Pancreas (tissue), 10 donors: ENCODE measurements at regions not wholly inside any gene's neighbourhood (a gene's known extent, or its start where the extent isn't known, plus 50 kb on each side); places are given as distances from the start of the nearest gene placed in this dataset.

Experiments used
- ATAC-seq, 4 donors: fragments of 200-7000 bp; cut with Tn5 transposase; one replicate each; pipeline versions ENCODE4 v1.8.0 to v1.9.1; 2020; ENCODE audit warnings: mild to moderate bottlenecking in 4 of 4, moderate library complexity in 4 of 4
- DNase-seq, 6 donors: peaks; one replicate each; pipeline ENCODE4 v3.0.0-alpha.2; 2020
- FAIRE-seq: peaks from 2 replicates; lab custom pipeline; 2012; peaks lifted over from hg19 to GRCh38; lab: Jason Lieb, UNC
- H3K27ac ChIP-seq, 4 donors: fragments of 200-600 bp; sonication (generic); 1 replicate in 3 of 4; 2 replicates in 1 of 4; pipeline versions ENCODE4 v1.5.0 to v1.8.0; 2020
- H3K27me3 ChIP-seq, 4 donors: fragments of 200-600 bp; one replicate each; pipeline ENCODE4 v1.8.0; 2021
- H3K36me3 ChIP-seq, 3 donors: fragments of 200-600 bp; sonication (generic) in 1 of 3; one replicate each; pipeline versions ENCODE4 v1.5.0 to v1.8.0; 2020 to 2021
- H3K4me1 ChIP-seq, 3 donors: fragments of 200-600 bp; one replicate each; pipeline ENCODE4 v1.8.0; 2021
- H3K4me3 ChIP-seq, 4 donors: fragments of 200-600 bp; sonication (generic) in 2 of 4; one replicate each; pipeline versions ENCODE4 v1.5.0 to v1.8.0; 2020 to 2021
- H3K9me3 ChIP-seq, 4 donors: fragments of 200-600 bp; one replicate each; pipeline ENCODE4 v1.8.0; 2021
- CTCF ChIP-seq, 4 donors: fragments of 200-600 bp; sonication (generic) in 3 of 4; IDR thresholded peaks; one replicate each; pipeline versions ENCODE4 v1.5.0 to v1.8.0; 2021; ENCODE audit warnings: antibody characterized with exemption in 4 of 4
- WGBS, 2 donors: extraction: QIAGEN DNeasy Blood & Tissue Kit; methylation state at CpG; one replicate each; pipeline ENCODE4 v1.1.7; 2013; 5-methylcytosine and 5-hydroxymethylcytosine counted together
- intact Hi-C, 3 donors: fragments of 100-400 bp; cut with DNase I; formaldehyde crosslinking; loops; one replicate each; pipeline versions ENCODE4 v1.11.1 to v1.14.2; 2022
- donor health status: healthy with polysubstance abuse.
- donor health status: DM: no; HTN: no; CAD: no; lungs with moderate emphysema.
- donor health status: DM: no; HTN: no; CAD: no.
- donor health status: control.
- donor health status: control.
- donor health status: Bipolar disorder and iron deficiency.
- donor health status: DM: yes; HTN: yes; CAD: no.
- donor health status: DM: no; HTN: no; CAD: no.
- donor health status: DM: no; HTN: no; CAD: no.
- donor health status: DM: yes; HTN: yes; CAD: no.

GRCh38 chr1:96206451-96206850 lies 515.1 kb upstream of the PTBP2 start:
- no peak for TF ChIP-seq CTCF (IDR thresholded peaks at IDR 0.05)
- Histone ChIP-seq H3K27ac (no peak overlapping the region), H3K36me3 (no peaks in the 10 kb centered on the region), H3K4me3 (no peak overlapping the region), H3K9me3 (no peaks in the 10 kb centered on the region), H3K27me3 (no peaks in the 10 kb centered on the region), H3K4me1 (no peaks in the 10 kb centered on the region)
- DNase-seq, result no peak
- no peak for ATAC-seq
- WGBS, 2 donors, result 64 to 96% methylated on average over 2 of the region's 2 CpGs
- FAIRE-seq, result no peak
- intact Hi-C loops, result no loop called here

DNA sequence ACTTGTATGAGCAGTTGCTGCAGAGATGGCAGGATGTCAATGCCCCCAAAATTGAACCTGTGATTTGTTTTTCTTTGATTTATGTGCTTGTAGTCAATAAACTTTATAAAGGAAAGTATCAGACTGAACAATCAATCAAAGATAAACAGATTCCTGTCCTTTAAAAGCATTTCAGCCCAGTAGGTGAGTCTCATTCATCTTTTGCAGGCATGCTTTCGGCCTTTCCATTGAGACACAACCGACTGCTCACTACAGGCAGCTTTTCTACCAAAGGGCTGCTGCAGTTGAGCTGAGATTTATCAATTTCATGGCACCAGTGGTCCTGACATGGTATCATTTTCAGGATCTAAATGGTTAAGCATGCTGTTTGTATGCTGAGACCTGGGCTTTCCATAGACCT lies 513.6 kb upstream of the PTBP2 start:
- no peak for DNase-seq
- intact Hi-C loops, result no loop called here
- Histone ChIP-seq H3K27ac (no peak overlapping the region), H3K27me3 (no peaks in the 10 kb centered on the region), H3K36me3 (no peaks in the 10 kb centered on the region), H3K4me1 (no peaks in the 10 kb centered on the region), H3K4me3 (no peak overlapping the region), H3K9me3 (no peaks in the 10 kb centered on the region)
- FAIRE-seq, result no peak
- ATAC-seq, result no peak
- 45 to 47% methylated on average over 2 of the region's 2 CpGs for WGBS, 2 donors
- no peak for TF ChIP-seq CTCF (IDR thresholded peaks at IDR 0.05)

- 74 to 82% methylated on average over 4 of the region's 4 CpGs for WGBS, 2 donors
- DNase-seq (no peak), ATAC-seq (no peak), FAIRE-seq (no peak)
- TF ChIP-seq CTCF (IDR thresholded peaks at IDR 0.05), result no peak
- no peaks in the 10 kb centered on the region for H3K9me3 ChIP-seq
- no peak overlapping the region for H3K4me3 ChIP-seq
- intact Hi-C loops, result no loop called here
- H3K4me1 ChIP-seq, result no peaks in the 10 kb centered on the region
- H3K36me3 ChIP-seq, result no peaks in the 10 kb centered on the region
- H3K27ac ChIP-seq, result no peak overlapping the region
- H3K27me3 ChIP-seq, result no peaks in the 10 kb centered on the region
These were observed 513.2 kb upstream of the PTBP2 start for GRCh38 chr1:96208428-96208827.

DNA sequence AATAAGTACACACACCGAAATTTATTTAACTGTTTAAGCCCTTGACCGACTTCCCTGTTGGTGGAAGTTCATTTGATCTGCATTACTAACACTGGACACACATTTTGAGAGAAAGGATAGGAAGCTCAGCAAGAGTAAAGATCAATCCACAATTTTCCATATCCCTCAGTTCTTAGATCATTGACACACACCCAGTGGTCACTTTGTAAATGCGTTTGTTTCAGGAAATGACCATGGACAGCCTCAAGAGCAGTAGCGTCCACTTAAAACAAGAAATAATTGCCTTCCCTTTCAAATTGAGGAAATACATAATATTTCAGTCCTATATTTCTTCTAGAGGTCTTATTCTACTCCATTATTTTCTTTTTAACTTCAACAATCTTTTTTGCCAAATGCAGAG lies 511.5 kb upstream of the PTBP2 start:
- DNase-seq, result no peak
- ATAC-seq, result no peak
- TF ChIP-seq CTCF (IDR thresholded peaks at IDR 0.05), result no peak
- H3K4me1 ChIP-seq, result no peaks in the 10 kb centered on the region
- intact Hi-C loops, result no loop called here
- no peaks in the 10 kb centered on the region for H3K36me3 ChIP-seq
- H3K27me3 ChIP-seq, result no peaks in the 10 kb centered on the region
- no peak overlapping the region for H3K27ac ChIP-seq
- no peak overlapping the region for H3K4me3 ChIP-seq
- FAIRE-seq, result no peak
- 62 to 65% methylated on average over 4 of the region's 4 CpGs for WGBS, 2 donors
- H3K9me3 ChIP-seq, result no peaks in the 10 kb centered on the region

DNA sequence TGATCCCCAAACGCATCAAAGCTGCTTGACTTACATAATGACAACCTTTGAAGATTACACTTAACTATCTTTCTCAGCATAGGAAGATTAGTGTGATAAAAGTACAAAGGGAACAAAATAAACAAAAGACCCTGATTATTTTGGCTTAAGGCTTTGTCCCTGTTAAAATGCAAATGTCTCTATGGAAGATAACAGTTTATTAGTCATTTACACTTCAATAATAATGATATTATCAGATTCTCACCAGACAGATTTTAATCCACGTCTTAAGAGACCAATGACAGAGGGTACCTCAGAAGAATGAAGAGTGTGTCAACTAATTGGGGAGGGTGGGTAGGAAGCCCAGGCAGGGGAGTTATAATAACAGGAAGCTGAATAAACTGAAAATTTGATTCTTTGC lies 510.4 kb upstream of the PTBP2 start:
- 40 to 47% methylated on average over 2 of the region's 2 CpGs for WGBS, 2 donors
- intact Hi-C loops, result no loop called here
- no peaks in the 10 kb centered on the region for H3K4me1 ChIP-seq
- DNase-seq (no peak), FAIRE-seq (no peak), ATAC-seq (no peak)
- TF ChIP-seq CTCF (IDR thresholded peaks at IDR 0.05), result no peak
- H3K4me3 ChIP-seq, result no peak overlapping the region
- H3K9me3 ChIP-seq, result no peaks in the 10 kb centered on the region
- no peaks in the 10 kb centered on the region for H3K36me3 ChIP-seq
- H3K27ac ChIP-seq, result no peak overlapping the region
- no peaks in the 10 kb centered on the region for H3K27me3 ChIP-seq
